CD4-positive, alpha-beta T cell treated with Interleukin-15 for 4 hours (primary cell): ENCODE measurements at regions not wholly inside any gene's neighbourhood (a gene's known extent, or its start where the extent isn't known, plus 50 kb on each side); places are given as distances from the start of the nearest gene placed in this dataset.

Experiments used
- DNase-seq: peaks from one replicate; pipeline ENCODE4 v3.0.0-alpha.2; 2020; ENCODE audit warnings: low spot score

DNA sequence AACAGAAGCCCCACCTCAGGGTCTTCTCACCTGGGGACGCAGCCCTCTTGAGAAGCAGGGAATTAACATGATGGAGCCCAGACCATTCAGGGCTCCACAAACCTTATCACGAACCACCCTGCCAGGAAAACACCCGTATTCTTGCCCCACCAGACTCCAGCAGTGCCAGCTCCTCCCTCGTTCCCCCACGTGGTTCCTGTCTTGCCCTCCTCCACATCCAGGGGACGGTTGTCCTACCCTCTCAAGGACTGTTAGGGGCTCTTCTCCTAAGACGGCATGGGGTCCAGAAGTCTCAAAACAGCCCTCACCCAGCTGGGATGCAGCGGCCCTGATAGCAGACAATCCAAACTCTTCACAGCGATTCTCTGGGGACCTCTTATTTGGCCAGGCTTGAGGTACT, 372.2 kb upstream of the HS6ST1 start:
- DNase-seq: no peak

DNA sequence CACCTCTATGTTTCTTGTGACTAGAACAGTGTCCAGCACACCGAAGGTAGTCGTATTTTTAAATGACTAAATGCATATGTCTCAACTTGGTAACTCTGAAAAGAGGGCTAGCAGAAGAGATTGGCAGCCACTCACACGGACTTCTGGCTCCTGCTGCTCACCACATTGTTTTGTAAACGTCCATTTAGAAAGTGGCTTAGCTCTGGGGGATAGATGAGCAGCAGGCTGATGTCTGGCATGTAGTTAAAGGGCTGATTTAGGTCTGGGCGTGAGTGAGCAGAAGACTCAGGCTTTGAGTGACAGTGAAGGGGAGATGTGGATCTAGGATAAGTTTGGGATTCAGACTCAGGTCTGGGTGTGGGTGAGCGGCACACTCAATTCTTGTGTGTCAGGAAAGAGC, 372.9 kb upstream of the HS6ST1 start:
- no peak for DNase-seq

DNA sequence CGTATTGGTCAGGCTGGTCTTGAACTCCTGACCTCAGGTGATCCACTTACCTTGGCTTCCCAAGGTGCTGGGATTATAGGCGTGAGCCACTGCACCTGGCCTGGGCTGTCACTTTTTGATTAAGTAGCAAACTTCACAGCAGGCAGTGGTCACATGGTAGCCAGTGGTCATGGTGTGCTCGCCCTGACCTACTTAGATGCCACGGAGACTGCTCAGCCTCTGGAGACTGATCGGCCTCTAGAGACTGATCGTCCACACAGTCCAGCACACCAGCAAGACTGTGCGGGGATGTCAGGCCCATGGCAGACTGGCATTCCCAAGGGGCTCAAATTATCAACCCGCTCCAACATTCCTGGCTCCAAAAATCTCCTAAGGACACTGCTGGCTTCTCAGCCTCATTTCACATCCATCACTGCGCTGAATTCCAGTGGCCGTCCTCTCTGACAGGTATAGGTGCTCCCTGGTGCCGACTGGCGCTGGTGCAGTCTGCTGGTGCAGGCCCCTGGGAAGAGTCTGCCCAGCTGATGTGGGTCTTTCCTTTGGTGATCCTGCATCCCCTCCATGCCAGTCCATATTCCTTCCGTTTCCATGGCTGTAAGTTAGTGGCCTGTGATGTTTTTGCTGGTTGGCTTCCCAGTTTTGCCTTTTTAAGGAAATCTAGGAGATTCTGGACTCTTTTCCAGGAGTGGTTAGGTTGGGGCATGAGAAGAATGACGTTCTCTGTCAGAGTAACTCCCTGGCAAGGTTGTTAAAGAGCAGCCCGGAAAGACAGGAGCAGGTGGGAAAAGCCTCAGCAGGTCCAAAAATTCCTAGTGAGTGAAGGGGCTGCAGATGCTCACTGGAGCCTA, 374.5 kb upstream of the HS6ST1 start:
- DNase-seq: no peak

DNA sequence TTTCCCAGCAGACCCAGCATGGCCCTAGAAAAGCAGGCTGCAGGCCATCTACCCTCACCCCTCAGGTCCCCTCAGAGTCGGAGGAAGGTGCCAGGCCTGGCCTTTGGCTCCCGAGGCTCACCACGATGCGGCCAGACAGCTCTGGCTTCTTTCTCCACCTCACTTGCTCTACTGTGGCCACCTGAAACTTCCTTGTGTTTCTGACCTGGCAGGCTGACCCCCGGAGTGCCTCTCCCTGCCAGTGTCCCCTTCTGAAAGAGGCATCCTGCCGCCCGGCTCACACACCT, 375.0 kb upstream of the HS6ST1 start:
- no peak for DNase-seq

DNA sequence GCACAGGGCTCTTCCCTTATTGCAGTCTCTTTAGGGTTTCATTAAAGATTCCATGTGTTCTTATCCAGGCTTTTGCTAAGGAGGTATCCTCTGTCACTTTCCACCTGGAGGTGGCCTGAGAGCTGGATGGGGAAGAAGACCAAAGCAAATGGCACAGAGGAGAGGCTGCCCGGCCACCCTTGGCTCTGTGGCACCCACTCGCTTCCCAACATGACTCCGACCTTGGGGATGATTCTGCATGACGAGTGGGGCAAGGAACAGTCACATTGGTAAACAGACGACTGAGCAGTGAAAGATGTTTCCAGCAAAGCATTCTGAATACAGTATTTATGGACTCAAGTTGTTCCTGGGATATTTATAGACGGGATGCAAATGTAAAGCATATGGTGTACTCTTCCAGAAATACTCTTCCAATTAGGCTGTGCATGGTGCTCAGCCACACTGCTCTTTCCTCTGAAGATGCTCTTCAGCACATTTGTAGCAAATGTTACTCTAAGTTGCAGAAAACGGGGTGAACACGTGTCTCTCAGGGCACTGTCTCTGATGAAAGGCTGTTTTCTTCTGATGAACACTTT, 377.1 kb upstream of the HS6ST1 start:
- DNase-seq: no peak

DNA sequence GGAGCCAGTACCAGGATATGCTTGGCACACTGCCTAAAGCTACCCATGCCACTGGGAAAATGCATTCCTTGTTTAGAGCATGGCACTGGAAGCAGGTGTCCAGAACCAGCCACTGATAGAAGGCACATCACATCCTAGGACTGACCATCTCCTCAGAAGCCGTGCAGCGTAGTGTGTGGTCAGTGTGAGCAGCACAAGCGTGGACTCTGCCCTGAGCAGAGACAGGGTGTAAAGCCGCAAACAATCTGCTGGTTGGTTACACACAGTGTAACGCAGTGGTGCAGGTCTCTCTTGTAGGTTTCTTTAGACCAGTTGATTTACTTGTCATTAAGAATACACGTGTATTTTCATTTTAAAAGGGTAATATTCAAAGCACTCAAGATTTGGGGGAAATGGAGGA, 377.8 kb upstream of the HS6ST1 start:
- DNase-seq: no peak

DNA sequence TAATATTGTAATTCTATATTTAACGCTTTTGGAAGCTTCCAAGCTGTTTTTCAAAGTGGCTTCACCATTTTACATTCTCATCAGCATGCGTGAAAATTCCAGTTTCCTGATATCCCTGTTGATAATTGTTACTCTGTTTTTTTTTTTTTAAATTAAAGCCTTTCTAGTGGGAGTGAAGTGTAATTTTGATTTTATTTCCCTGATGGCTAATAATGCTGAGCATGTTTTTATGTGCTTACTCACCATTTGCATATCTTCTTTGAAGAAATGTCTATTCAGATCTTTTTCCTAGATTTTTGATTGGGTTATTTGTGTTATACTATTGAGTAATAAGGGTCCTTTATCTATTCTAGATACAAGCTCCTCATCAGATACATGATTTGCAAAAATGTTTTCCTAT, 382.8 kb upstream of the HS6ST1 start:
- DNase-seq: no peak

DNA sequence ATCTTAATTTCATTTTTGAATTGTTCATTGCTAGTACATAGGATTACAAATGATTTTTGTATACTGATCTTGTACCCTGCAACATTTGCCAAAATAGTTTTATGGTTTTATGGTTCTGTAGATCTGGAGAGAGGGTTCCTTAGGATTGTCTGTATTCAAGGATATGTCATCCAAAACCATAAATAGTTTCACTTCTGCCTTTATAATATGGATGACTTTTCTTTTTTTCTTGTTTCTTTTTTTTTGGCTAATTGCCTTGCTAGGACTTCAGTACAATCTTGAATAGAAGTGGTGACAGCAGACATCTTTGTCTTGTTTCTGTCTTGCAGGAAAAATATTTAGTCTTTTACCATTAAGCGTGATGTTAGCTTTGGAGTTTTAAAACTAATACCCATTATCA, 383.9 kb upstream of the HS6ST1 start:
- no peak for DNase-seq

DNA sequence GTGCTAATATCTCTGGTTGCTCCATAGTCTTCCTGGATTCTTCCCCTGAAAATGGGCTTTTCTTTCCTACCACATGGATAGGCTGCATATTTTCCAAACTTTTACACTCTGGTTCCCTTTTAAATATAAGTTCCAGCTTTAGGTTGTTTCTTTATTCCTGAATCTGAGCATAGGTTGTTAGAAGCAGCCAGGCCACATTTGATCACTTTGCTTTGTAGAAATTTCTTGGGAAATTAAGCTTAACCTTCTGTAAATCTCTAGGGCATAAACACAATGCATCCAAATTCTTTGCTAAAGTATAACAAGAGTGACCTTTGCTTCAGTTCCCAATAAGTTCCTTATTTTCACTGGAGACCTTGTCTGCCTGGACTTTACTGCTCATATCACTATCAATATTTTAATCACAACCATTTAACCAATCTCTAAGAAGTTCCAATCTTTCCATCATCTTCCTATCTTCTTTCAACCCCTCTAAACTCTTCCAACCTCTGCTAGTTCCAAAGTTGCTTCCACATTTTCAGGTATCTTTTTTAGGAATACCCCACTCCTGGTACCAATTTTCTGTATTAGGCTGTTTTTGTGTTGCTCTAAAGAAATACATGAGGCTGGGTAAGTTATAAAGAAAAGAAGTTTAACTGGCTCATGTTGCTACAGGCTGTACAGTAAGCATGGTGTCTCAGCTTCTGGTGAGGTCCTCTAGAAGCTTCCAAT, 389.6 kb upstream of the HS6ST1 start:
- DNase-seq: no peak

DNA sequence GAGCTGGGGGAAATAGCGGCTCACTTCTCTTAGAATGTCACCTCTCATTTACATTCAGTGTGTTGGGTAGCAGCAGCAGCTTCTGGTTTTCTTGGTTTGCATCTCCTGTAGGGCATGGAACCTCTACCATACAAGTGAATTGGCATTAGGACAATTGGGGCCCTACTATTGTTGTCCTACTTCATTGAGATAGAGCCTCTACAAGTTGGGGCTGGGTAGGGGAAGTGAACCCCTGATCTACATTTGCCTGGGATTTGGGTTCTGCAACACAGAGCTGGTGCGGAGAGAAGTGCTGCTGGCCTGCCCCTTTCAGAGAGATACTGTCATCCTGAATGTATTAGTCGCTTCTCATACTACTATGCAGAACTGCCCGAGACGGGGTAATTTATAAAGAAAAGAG, 391.6 kb upstream of the HS6ST1 start:
- DNase-seq: no peak

DNA sequence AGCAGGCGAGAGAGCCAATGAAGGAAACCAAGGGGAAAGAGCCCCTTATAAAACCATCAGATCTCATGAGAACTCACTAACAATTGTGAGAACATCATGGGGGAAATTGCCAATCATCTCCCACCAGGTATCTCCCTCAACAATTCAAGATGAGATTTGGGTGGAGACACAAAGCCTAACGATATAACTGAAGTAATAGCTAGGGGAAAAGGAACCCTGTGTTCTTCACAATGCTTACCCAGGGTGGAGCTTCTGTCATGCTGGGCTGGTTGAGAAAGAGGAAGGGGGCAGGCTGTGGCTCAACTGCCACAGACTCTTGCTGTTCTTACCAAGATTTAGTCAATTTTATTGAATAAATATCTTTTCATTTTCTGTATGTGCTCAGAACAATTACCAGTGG, 392.1 kb upstream of the HS6ST1 start:
- DNase-seq: no peak

DNA sequence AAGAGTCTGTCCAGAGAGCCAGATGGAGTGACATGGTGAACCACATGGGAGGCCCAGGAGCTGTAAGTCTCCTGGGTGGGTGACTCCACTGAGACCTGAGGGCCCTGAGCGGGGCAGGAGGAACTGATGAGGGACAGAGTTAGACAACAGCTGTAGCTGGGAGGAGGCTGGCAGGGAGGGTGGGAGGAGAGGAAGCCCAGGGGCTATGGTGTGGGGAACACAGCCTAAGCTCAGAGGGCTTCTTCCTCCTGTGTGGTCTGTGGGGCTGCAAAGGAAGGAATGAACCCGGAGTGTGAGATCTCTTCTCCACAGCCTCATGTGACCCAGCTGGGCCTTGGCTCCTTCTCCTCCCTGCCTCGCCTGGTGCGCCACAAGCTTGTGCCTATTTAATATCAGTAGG, 395.6 kb upstream of the HS6ST1 start:
- no peak for DNase-seq

DNA sequence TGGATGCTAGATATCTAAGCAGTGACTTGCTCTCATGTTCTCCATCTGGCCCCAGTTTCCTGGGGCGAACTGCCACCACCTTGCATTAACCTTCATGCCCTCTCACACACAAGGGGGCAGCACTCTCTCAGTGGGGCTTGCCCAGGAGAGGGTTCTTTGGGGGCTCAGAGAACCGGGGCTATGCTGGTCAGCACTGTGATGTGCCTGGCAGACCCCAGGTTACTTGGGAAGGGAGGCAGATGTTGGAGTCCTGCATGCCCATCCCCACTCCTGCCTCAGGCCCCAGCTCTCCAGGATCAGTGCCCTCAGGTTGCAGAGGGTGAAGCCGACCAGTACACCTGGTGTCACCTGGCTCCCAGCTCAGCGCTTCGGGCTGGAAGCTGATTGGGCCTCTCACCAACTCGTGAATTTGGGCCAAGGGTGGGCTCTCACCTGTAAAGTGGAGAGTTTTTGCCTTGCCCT, 396.2 kb upstream of the HS6ST1 start:
- DNase-seq: no peak

DNA sequence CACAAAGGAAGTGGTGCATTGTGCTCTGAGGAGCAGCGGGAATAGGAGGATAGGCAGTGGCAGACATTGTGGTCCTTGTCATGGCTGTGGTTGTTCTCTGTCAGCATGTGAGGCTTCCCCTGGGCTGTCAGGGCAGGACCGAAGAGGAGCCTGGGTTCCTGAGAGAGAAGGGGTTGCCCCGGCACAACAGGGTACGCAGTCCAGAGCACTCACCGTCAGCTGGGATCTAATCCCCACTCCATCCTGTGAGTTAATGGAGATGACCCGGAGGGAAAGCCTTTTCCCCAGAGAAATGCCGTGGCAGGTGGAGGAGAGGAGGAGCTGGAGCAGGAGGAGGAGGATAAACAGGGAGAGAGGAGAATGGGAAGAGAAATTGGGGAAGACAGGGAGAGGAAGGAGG, 396.7 kb upstream of the HS6ST1 start:
- DNase-seq: no peak

DNA sequence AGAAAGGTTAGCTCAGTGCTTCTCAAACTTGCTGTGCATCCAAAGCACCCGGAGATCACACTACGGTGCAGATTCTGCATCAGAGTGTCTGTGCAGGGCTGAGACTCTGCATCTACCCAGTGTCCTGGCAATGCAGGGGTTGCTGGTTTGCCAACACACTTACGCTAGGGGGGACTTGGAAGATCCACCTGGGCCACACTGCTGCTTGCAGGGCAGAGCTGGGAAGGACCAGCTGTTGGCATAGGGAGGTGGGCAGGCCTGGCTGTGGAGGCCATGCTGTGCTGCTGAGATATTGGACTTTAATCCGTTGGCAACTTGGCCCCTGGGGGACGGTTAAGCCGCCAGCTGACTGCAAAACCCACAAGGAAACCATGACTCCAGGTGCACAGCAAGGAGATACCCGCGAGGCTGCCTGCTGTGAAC, 397.6 kb upstream of the HS6ST1 start:
- DNase-seq: no peak

DNA sequence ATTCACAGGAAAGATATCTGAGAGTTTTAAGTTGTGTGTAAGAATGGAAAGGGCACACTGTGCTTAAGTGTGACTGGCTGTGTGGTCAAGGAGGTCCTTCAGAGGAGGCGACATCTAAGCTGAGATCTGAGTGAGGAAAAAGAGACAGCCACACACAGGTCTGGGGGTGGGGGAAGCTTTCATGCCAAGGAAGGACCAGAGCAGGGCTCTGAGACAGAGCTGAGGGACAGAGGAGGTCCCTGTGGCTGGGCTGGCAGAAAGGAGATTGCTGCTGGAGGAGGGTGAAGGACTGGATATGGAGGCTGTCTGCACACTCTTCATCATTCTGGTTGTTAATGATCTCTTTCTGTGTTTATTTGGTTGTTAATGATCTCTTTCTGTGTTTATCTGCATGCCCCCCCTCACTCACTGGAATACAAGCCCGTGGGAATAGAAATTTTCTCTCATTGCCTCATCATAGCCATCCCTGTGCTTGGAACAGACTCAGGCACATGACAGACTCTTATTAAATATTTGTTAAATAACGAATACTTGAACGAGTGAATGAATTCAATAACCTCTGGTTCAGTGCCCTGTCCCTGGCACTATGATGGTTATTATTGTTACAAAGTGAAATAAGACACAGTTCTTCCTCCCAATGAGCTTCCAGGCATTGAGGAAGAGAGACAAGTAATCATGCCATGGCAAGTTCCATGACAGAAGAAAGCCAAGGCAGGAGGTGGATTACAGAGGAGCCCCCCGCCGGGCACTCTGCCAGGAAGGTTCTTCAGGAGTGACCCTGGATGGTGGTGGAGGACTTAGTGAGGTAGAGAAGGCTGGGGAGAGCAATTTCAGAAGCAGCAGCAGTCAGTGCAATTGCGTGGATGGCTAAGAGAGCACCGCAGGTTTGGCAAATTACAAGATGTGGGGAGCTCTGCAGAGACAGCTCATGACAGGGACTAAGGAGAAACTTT, 399.4 kb upstream of the HS6ST1 start:
- DNase-seq: no peak

DNA sequence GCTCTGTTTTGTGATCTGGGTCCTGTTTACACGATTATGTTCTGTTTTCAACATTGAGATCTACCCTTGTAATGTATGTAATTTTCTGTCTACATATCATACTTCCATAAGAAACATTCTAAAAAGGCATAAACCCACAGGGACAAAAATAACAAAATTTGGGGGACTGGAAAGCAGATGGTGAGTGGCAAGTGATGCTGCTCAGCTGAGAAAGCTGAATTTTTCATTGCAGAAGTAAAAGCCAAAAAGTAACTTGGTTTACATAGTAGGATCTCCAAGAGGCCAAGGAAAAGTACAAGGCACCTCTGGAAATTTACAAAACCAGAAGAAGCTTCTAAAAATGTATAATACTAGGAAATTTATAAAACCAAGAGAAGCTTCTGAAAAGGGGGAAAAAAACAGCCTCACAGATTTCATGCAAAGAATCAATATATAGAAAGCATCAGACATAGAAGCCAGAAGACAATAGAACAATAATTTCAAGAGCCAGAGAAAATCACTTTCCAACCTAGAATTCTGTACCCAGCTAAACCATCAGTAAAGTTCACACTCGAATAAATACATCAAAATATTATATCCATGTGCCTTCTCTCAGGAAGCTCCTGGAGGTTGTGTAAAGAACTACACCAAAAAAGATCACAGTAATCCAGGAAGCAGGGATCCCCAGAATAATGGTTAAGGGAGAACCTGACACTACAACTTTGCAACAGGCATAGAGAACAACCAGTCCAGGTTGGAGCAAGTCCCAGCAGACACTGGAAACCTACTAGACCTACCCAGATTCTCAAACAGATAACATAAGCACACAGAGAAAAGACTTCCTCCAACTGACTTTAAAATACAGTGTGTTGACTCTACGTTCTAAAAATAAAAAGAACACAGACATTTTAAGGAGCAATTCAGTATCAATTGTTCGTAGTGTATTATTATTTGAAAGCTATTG, 401.7 kb upstream of the HS6ST1 start:
- DNase-seq: no peak

DNA sequence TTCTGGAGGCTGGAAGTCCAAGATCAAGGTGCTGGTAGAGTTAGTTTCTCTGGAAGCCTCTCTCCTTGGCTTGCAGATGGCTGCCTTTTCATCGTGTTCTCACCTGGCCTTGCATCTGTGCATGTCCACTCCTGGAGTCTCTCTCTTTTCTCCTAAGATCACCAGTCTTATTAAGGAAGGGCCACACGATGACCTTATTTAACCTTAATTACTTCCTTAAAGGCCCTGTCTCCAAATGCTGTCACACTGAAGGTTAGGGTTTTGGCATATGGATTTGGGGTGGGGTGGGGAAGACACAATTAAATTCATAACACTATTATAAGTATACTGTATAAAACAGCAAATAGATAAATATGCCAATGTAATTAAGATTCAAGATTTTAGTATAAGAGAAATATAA, 402.4 kb upstream of the HS6ST1 start:
- DNase-seq: no peak

DNA sequence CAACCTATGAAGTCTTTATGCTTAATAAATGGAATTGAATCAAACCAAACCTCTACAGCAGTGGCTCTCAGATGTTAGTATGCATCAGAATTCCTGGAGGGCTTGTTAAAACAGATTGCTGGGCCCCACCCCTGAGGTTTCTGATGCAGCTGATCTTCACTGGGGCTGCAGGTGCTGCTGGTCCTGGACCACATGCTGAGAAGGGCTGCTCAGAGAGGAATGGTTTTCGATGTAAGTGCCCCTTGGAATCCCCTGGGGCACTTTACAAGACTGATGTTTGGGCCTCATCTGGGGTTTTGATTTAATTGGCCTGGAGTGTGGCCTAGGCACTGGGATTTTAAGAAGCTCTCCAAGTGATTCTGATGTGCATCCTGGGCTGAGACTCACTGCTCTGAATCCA, 403.8 kb upstream of the HS6ST1 start:
- DNase-seq: no peak

DNA sequence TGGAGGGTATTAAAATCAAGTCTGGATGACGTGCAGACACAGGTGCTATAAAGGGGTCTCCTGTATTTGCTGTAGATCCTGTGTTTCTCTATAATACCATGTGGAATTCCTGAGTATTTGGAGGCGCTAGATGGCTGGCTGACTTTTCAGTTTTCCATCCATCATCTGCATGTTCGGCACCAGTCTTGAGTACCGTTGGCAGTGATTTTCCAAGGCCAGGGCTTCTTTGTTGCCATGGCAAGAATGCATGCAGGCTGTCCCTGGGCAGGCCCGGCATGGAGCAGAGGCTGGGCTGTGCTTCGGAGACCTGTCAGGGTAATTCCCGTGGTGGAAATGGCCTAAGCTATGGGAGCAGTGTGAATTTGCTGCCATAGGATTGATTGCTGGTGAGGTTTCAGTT, 405.9 kb upstream of the HS6ST1 start:
- DNase-seq: no peak

DNA sequence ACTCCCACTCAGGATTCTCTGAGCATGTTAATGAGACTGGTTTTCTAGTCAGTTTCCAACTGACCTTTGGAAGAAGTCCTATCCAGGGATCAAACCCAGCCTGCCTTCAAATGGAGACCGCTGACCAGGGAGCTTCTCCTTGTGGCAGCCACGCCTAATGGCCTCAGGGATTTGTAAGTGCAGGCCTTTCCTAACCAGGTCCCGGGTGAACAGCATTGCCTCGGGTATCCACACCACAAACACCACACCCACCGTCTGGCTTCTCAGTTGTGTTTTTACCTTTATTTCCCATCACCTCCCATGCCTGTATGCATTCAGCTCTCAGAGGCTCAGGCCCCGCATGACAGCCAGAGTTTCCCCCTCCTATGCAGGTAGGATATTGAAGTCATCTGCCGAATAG, 406.3 kb upstream of the HS6ST1 start:
- no peak for DNase-seq
